ENCODE measurements at regions not wholly inside any gene's neighbourhood (a gene's known extent, or its start where the extent isn't known, plus 50 kb on each side); places are given as distances from the start of the nearest gene placed in this dataset.

- TF ChIP-seq CTCF (conservative IDR thresholded peaks at IDR 0.05 in 1 of 2, IDR thresholded peaks at IDR 0.05 in 1 of 2; ENCODE audit: extremely low read depth in 1 of 2, insufficient read depth in 1 of 2, low read depth in 1 of 2, low read length in 2 of 2), result no peak
- TF ChIP-seq EZH2 (IDR thresholded peaks at IDR 0.05; ENCODE audit: borderline replicate concordance, low read length), result no peak
Observed at GRCh38 chr16:9657641-9658040, 524.6 kb downstream of the GRIN2A start.
